ENCODE measurements at regions not wholly inside any gene's neighbourhood (a gene's known extent, or its start where the extent isn't known, plus 50 kb on each side); places are given as distances from the start of the nearest gene placed in this dataset.

- no peak for TF ChIP-seq TAF1 (IDR thresholded peaks at IDR 0.05; ENCODE audit: borderline replicate concordance, insufficient read depth, low read length)
- no peak for TF ChIP-seq POLR2AphosphoS5 (IDR thresholded peaks at IDR 0.05; ENCODE audit: low read depth, low read length)
- no peak for TF ChIP-seq REST (IDR thresholded peaks at IDR 0.05; ENCODE audit: insufficient read depth in 1 of 2, low read depth in 2 of 2, low read length in 2 of 2)
Measured at GRCh38 chr3:76152028-76152427, 366.7 kb upstream of the ZNF717 start.
